Thoracic aorta (tissue), 2 donors: ENCODE measurements at regions not wholly inside any gene's neighbourhood (a gene's known extent, or its start where the extent isn't known, plus 50 kb on each side); places are given as distances from the start of the nearest gene placed in this dataset.

Experiments used
- ATAC-seq: fragments of 150-250 bp; one replicate; pipeline ENCODE4 v1.8.0; 2017; ENCODE audit warnings: low read depth; ENCODE audit not compliant: insufficient number of reproducible peaks, low FRiP score
- DNase-seq: peaks from one replicate; pipeline ENCODE4 v3.0.0-alpha.2; 2020; ENCODE audit warnings: low spot score
- H3K27ac ChIP-seq, 2 donors: fragments of 200-600 bp; sonication (generic); 1 replicate in 1 of 2; 2 replicates in 1 of 2; pipeline ENCODE4 v1.5.1; 2016; ENCODE audit warnings: mild to moderate bottlenecking in 2 of 2, moderate library complexity in 2 of 2
- H3K27me3 ChIP-seq: fragments of 200-600 bp; sonication (generic); replicated peaks from 2 replicates; pipeline ENCODE4 v1.6.0; 2016; ENCODE audit warnings: mild to moderate bottlenecking; ENCODE audit not compliant: insufficient read depth
- H3K36me3 ChIP-seq: fragments of 200-600 bp; sonication (generic); one replicate; pipeline ENCODE4 v1.5.1; 2016
- H3K4me1 ChIP-seq, 2 donors: fragments of 200-600 bp; sonication (generic); 1 replicate in 1 of 2; 2 replicates in 1 of 2; pipeline versions ENCODE4 v1.5.1 to v1.6.0; 2016; ENCODE audit warnings: low read depth in 2 of 2, mild to moderate bottlenecking in 1 of 2; ENCODE audit not compliant: control insufficient read depth in 1 of 2
- H3K4me3 ChIP-seq: fragments of 200-600 bp; sonication (generic); 2 replicates; pipeline ENCODE4 v1.5.1; 2016; ENCODE audit warnings: mild to moderate bottlenecking
- H3K9me3 ChIP-seq: fragments of 200-600 bp; sonication (generic); 2 replicates; pipeline ENCODE4 v1.5.1; 2016
- CTCF ChIP-seq: fragments of 200-600 bp; sonication (generic); IDR thresholded peaks from one replicate; pipeline ENCODE4 v1.5.1; 2019; ENCODE audit warnings: antibody characterized with exemption

DNA sequence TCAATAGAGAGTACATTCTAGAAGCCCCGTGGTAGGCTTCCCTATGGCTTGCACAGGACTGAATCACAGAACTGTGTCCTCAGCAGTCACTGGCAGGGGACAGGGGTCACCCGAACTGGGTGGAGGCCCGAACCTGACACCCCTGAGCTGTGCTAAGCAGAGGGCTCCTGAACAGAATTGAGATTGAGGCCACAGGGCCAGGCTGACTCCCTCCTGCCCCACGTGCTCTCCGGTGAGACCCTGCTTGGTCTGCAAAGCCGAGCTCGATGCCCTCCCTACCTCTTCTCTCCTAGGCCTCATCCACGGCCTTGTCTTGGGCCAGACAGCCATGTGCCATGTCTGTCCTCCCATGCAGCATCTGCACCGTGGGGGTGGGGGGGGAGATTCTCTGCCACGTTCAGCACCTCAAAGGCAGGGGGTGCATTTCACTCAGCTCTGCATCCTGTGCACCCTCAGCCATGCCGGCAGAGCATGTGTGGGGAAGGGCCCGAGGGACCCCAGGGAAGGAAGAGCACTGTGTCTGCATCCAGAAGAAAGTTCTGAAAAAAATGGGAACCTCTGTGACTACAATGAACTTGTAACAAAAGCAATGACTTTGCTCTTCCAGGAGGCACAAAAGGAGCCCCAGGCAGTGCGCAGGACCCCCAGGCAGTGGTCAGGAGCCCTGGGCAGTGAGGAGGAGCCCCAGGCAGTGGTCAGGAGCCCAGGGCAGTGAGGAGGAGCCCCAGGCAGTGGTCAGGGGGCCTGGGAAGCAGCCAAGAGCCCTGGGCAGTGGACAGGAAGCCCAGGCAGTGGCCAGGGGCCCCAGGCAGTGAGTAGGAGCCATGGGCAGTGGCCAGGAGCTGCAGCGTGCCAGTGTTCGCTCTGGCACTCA, 76.7 kb upstream of the SEPTIN5 start:
- no peak for ATAC-seq
- Histone ChIP-seq H3K4me1 (no peaks in the 10 kb centered on the region), H3K9me3 (no peaks in the 10 kb centered on the region), H3K27me3 (no peaks in the 10 kb centered on the region), H3K4me3 (no peak overlapping the region), H3K36me3 (no peaks in the 10 kb centered on the region), H3K27ac (no peak overlapping the region)
- TF ChIP-seq CTCF, result no peak
- no peak for DNase-seq

GRCh38 chr22:19638282-19639015, 75.9 kb upstream of the SEPTIN5 start:
- no peak overlapping the region for H3K4me3 ChIP-seq
- ATAC-seq, result no peak
- H3K4me1 ChIP-seq, result no peaks in the 10 kb centered on the region
- no peaks in the 10 kb centered on the region for H3K36me3 ChIP-seq
- no peak for DNase-seq
- H3K27me3 ChIP-seq, result no peaks in the 10 kb centered on the region
- H3K9me3 ChIP-seq, result no peaks in the 10 kb centered on the region
- no peak overlapping the region for H3K27ac ChIP-seq
- TF ChIP-seq CTCF, result no peak

- no peak for TF ChIP-seq CTCF
- ATAC-seq (no peak), DNase-seq (no peak)
- Histone ChIP-seq H3K27ac (no peak overlapping the region), H3K4me3 (no peak overlapping the region), H3K27me3 (no peaks in the 10 kb centered on the region), H3K9me3 (no peaks in the 10 kb centered on the region), H3K36me3 (no peaks in the 10 kb centered on the region), H3K4me1 (no peaks in the 10 kb centered on the region)
These were observed 74.6 kb upstream of the SEPTIN5 start for GRCh38 chr22:19639610-19640135.

DNA sequence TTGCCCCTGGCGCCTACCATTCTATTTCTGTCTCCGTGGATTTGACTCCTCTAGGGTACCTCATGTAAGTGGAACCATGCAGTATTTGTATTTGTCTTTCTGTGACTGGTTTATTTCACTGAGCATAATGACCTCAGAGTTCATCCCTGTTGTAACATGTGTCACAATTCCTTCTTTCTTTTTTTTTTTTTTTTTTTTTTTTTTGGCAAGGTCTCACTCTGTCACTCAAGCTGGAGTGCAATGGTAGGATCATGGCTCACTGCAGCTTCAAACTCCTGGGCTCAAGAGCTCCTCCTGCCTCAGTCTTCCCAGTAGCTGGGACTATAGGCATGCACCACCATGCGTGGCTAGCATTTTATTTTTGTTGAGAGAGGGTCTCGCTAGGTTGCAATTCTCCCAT, 74.0 kb upstream of the SEPTIN5 start:
- H3K27ac ChIP-seq, result no peak overlapping the region
- no peak overlapping the region for H3K4me3 ChIP-seq
- H3K27me3 ChIP-seq, result no peaks in the 10 kb centered on the region
- no peaks in the 10 kb centered on the region for H3K36me3 ChIP-seq
- H3K9me3 ChIP-seq, result no peaks in the 10 kb centered on the region
- no peaks in the 10 kb centered on the region for H3K4me1 ChIP-seq
- DNase-seq (no peak), ATAC-seq (no peak)
- no peak for TF ChIP-seq CTCF

DNA sequence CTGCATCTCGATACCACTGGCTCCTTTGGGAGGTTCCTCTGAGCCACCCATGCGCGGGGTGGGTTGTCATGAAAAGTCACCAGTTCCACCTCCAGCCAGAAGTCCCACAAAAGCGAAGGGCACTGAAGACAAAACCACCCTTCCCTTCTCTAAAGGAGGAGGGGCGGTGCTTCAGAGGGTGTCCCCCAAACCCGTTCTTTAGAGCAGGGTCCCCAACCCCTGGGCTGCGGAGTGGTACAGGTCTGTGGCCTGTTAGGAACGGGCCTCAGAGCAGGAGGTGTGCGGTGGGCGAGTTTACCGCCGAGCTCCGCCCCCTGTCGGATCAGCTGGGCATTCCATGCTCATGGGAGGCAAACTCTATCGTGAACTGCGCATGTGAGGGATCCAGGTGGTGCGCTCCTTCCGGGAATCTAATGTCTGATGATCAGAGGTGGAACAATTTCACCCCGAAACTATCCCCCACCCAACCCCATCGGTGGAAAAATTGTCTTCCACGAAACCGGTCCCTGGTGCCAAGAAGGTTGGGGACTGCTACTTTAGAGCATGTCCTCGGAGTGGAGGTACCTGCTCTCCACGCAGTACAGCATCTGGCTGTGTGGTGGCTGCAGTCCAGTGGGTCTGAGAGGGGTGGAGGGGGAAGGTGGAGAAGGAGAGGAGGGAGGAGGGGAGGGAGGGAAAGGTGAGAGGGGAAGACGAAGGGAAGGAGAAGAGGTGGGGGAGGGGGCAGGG, 72.9 kb upstream of the SEPTIN5 start:
- Histone ChIP-seq H3K27ac (no peak overlapping the region), H3K36me3 (no peaks in the 10 kb centered on the region), H3K9me3 (no peaks in the 10 kb centered on the region), H3K4me3 (no peak overlapping the region), H3K4me1 (no peaks in the 10 kb centered on the region), H3K27me3 (no peaks in the 10 kb centered on the region)
- DNase-seq, result no peak
- ATAC-seq, result no peak
- TF ChIP-seq CTCF, result no peak
